SK-N-SH (cell line): ENCODE measurements at regions not wholly inside any gene's neighbourhood (a gene's known extent, or its start where the extent isn't known, plus 50 kb on each side); places are given as distances from the start of the nearest gene placed in this dataset.

Source experiments
- EP300 ChIP-seq, 2 experiments: IDR thresholded peaks; 2 replicates each; pipeline versions ENCODE4 v1.4.0 to v1.6.1; 2012; ENCODE audit warnings: borderline replicate concordance in 1 of 2, low read depth in 1 of 2, low read length in 1 of 2
- FOXJ3 ChIP-seq: sonication (generic); formaldehyde crosslinking; IDR thresholded peaks from 2 replicates; pipeline ENCODE4 v1.5.1; 2020; ENCODE audit warnings: mild to moderate bottlenecking, missing genetic modification reagents
- FOXM1 ChIP-seq: IDR thresholded peaks from 2 replicates; pipeline ENCODE4 v1.4.0; 2012; ENCODE audit warnings: low read depth, mild to moderate bottlenecking
- POLR2AphosphoS5 ChIP-seq: IDR thresholded peaks from 2 replicates; pipeline ENCODE4 v1.6.1; 2012; ENCODE audit warnings: low read depth, low read length
- REST ChIP-seq: IDR thresholded peaks from 2 replicates; pipeline ENCODE4 v1.6.1; 2012; ENCODE audit warnings: mild to moderate bottlenecking, low read depth, low read length, moderate library complexity
- TCF12 ChIP-seq: IDR thresholded peaks from 2 replicates; pipeline ENCODE4 v1.4.0; 2012
- TF ChIP-seq, protein P1 (sequence below): fragments of 200-600 bp; sonication (generic); IDR thresholded peaks from 2 replicates; pipeline ENCODE4 v1.6.1; 2017; ENCODE audit warnings: antibody characterized with exemption, mild to moderate bottlenecking, moderate library complexity
- TF ChIP-seq, protein P2 (sequence below): IDR thresholded peaks from 2 replicates; pipeline ENCODE4 v1.4.0; 2012; ENCODE audit warnings: low read depth, borderline replicate concordance

GRCh38 chr15:35993196-35993595 is 447.2 kb upstream of the DPH6 start:
- TF ChIP-seq, protein P1, sequence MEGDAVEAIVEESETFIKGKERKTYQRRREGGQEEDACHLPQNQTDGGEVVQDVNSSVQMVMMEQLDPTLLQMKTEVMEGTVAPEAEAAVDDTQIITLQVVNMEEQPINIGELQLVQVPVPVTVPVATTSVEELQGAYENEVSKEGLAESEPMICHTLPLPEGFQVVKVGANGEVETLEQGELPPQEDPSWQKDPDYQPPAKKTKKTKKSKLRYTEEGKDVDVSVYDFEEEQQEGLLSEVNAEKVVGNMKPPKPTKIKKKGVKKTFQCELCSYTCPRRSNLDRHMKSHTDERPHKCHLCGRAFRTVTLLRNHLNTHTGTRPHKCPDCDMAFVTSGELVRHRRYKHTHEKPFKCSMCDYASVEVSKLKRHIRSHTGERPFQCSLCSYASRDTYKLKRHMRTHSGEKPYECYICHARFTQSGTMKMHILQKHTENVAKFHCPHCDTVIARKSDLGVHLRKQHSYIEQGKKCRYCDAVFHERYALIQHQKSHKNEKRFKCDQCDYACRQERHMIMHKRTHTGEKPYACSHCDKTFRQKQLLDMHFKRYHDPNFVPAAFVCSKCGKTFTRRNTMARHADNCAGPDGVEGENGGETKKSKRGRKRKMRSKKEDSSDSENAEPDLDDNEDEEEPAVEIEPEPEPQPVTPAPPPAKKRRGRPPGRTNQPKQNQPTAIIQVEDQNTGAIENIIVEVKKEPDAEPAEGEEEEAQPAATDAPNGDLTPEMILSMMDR, result no peak
- TF ChIP-seq REST, result no peak
- no peak for TF ChIP-seq FOXM1
- TF ChIP-seq, protein P2, sequence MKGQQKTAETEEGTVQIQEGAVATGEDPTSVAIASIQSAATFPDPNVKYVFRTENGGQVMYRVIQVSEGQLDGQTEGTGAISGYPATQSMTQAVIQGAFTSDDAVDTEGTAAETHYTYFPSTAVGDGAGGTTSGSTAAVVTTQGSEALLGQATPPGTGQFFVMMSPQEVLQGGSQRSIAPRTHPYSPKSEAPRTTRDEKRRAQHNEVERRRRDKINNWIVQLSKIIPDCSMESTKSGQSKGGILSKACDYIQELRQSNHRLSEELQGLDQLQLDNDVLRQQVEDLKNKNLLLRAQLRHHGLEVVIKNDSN, result no peak
- TF ChIP-seq EP300 (IDR thresholded peaks at IDR 0.05; ENCODE audit: borderline replicate concordance in 1 of 2, low read depth in 1 of 2, low read length in 1 of 2), result no peak
- TF ChIP-seq TCF12, result no peak
- no peak for TF ChIP-seq FOXJ3 (CRISPR knock-in tag)
- no peak for TF ChIP-seq POLR2AphosphoS5
